MM.1S (cell line): ENCODE measurements at regions not wholly inside any gene's neighbourhood (a gene's known extent, or its start where the extent isn't known, plus 50 kb on each side); places are given as distances from the start of the nearest gene placed in this dataset.
"Not testable (repeated sequence)": the region's sequence is repeated elsewhere in the genome, so short reads cannot be mapped to it uniquely, and the experiment has no call there.

Experiments
- DNase-seq: peaks from one replicate; pipeline ENCODE4 v3.0.0-alpha.2; 2015
- H2AFZ ChIP-seq: fragments of 300-600 bp; sonication (generic); 2 replicates; pipeline ENCODE4 v1.6.0; 2016; ENCODE audit warnings: antibody characterized with exemption, low read length
- H3F3A ChIP-seq: fragments of 300-600 bp; sonication (generic); 2 replicates; pipeline ENCODE4 v1.6.1; 2016; ENCODE audit warnings: mild to moderate bottlenecking, antibody characterized with exemption, low read length, moderate library complexity, mixed read lengths; ENCODE audit not compliant: insufficient read depth
- H3K27ac ChIP-seq: fragments of 300-600 bp; sonication (generic); 2 replicates; pipeline ENCODE4 v1.5.1; 2016; ENCODE audit warnings: mild to moderate bottlenecking, low read length
- H3K27me3 ChIP-seq: fragments of 300-600 bp; sonication (generic); replicated peaks from 2 replicates; pipeline ENCODE4 v1.6.0; 2016; ENCODE audit warnings: low read length; ENCODE audit not compliant: insufficient read depth
- H3K36me3 ChIP-seq: fragments of 300-600 bp; sonication (generic); replicated peaks from 2 replicates; pipeline ENCODE4 v1.6.1; 2016; ENCODE audit warnings: mild to moderate bottlenecking, low read length, mixed read lengths; ENCODE audit not compliant: insufficient read depth
- H3K4me1 ChIP-seq: fragments of 300-600 bp; sonication (generic); 2 replicates; pipeline ENCODE4 v1.6.1; 2016; ENCODE audit warnings: low read length, mixed read lengths
- H3K4me2 ChIP-seq: fragments of 300-600 bp; sonication (generic); 2 replicates; pipeline ENCODE4 v1.6.0; 2016; ENCODE audit warnings: low read depth, low read length
- H3K4me3 ChIP-seq: fragments of 300-600 bp; sonication (generic); 2 replicates; pipeline ENCODE4 v1.5.1; 2016; ENCODE audit warnings: low read length, mixed read lengths
- H3K79me2 ChIP-seq: fragments of 300-600 bp; sonication (generic); 2 replicates; pipeline ENCODE4 v1.6.1; 2016; ENCODE audit warnings: mixed run types, low read length, mixed read lengths
- H3K9ac ChIP-seq: fragments of 300-600 bp; sonication (generic); 2 replicates; pipeline ENCODE4 v1.6.1; 2016; ENCODE audit warnings: low read length, mixed read lengths
- H3K9me2 ChIP-seq: fragments of 300-600 bp; sonication (generic); replicated peaks from 2 replicates; pipeline ENCODE4 v1.6.1; 2016; ENCODE audit warnings: mild to moderate bottlenecking, low read length, mixed read lengths; ENCODE audit not compliant: insufficient read depth
- H3K9me3 ChIP-seq: fragments of 300-600 bp; sonication (generic); replicated peaks from 2 replicates; pipeline ENCODE4 v1.6.1; 2016; ENCODE audit warnings: mild to moderate bottlenecking, low read length, mixed read lengths; ENCODE audit not compliant: insufficient read depth
- H4K20me1 ChIP-seq: fragments of 300-600 bp; sonication (generic); 2 replicates; pipeline ENCODE4 v1.6.1; 2016; ENCODE audit warnings: mild to moderate bottlenecking, low read length, moderate library complexity, mixed read lengths; ENCODE audit not compliant: insufficient read depth
- CTCF ChIP-seq: fragments of 300-600 bp; sonication (generic); IDR thresholded peaks from 2 replicates; pipeline ENCODE4 v1.5.1; 2016; ENCODE audit warnings: antibody characterized with exemption, low read length, mixed read lengths
- EZH2 ChIP-seq: fragments of 300-600 bp; sonication (generic); optimal IDR thresholded peaks from 2 replicates; pipeline ENCODE3; 2017; ENCODE audit warnings: low read depth, mild to moderate bottlenecking, antibody characterized with exemption, low read length, mixed read lengths
- EZH2phosphoT487 ChIP-seq: fragments of 300-600 bp; sonication (generic); IDR thresholded peaks from 2 replicates; pipeline ENCODE4 v1.6.1; 2018; ENCODE audit warnings: antibody characterized with exemption, low read length

GRCh38 chr10:121380211-121380610 is 218.0 kb downstream of the FGFR2 start:
- TF ChIP-seq EZH2 (no peak), CTCF (no peak), EZH2phosphoT487 (no peak)
- Histone ChIP-seq H3K36me3 (no peaks in the 10 kb centered on the region), H3K9me2 (no peaks in the 10 kb centered on the region), H3K9me3 (no peaks in the 10 kb centered on the region), H3K4me1 (no peaks in the 10 kb centered on the region), H3K9ac (no peak overlapping the region), H4K20me1 (no peaks in the 10 kb centered on the region), H3F3A (no peaks in the 10 kb centered on the region), H3K4me3 (no peak overlapping the region), H2AFZ (no peak overlapping the region), H3K27me3 (no peaks in the 10 kb centered on the region), H3K27ac (no peak overlapping the region), H3K79me2 (no peaks in the 10 kb centered on the region), H3K4me2 (no peak overlapping the region)
- DNase-seq, result no peak

- H2AFZ ChIP-seq, H3K4me2 ChIP-seq, H3K27me3 ChIP-seq, H3K9me3 ChIP-seq, H3K9me2 ChIP-seq, H3K4me1 ChIP-seq, H3K27ac ChIP-seq, H3K36me3 ChIP-seq, H3K79me2 ChIP-seq, DNase-seq, H3K4me3 ChIP-seq, H3F3A ChIP-seq, H3K9ac ChIP-seq, H4K20me1 ChIP-seq: not testable (repeated sequence)
Measured at GRCh38 chr10:121382029-121382520, 216.2 kb downstream of the FGFR2 start.

GRCh38 chr10:121385136-121385535 is 213.1 kb downstream of the FGFR2 start:
- Histone ChIP-seq H3K79me2 (no peaks in the 10 kb centered on the region), H3F3A (no peaks in the 10 kb centered on the region), H3K9me3 (no peaks in the 10 kb centered on the region), H2AFZ (no peak overlapping the region), H3K4me2 (no peak overlapping the region), H3K4me3 (no peak overlapping the region), H3K4me1 (no peaks in the 10 kb centered on the region), H3K9ac (no peak overlapping the region), H3K27ac (no peak overlapping the region), H3K9me2 (no peaks in the 10 kb centered on the region), H4K20me1 (no peaks in the 10 kb centered on the region), H3K36me3 (no peaks in the 10 kb centered on the region), H3K27me3 (no peaks in the 10 kb centered on the region)
- TF ChIP-seq CTCF (no peak), EZH2phosphoT487 (no peak), EZH2 (no peak)
- DNase-seq, result no peak

- Histone ChIP-seq H3K27me3 (no peaks in the 10 kb centered on the region), H3K4me2 (peak overlapping the region; percentile 94), H3K9me3 (no peaks in the 10 kb centered on the region), H2AFZ (peak overlapping the region; percentile 74), H3K79me2 (no peaks in the 10 kb centered on the region), H3K9me2 (no peaks in the 10 kb centered on the region), H3K4me1 (peaks cover 17% of the 10 kb centered on the region), H3K9ac (peak overlapping the region; percentile 54; the same call in 1 of the 2 replicates), H3F3A (peaks cover 11% of the 10 kb centered on the region), H3K36me3 (no peaks in the 10 kb centered on the region), H3K4me3 (peak overlapping the region; percentile 36), H4K20me1 (no peaks in the 10 kb centered on the region), H3K27ac (peak overlapping the region; percentile 80)
- peak; percentile 41 for DNase-seq
- TF ChIP-seq CTCF, result peak; percentile 21
- TF ChIP-seq EZH2phosphoT487, result no peak
Measured at GRCh38 chr10:121392657-121393056, 205.6 kb downstream of the FGFR2 start.
